DOHH2 (cell line): ENCODE measurements at regions not wholly inside any gene's neighbourhood (a gene's known extent, or its start where the extent isn't known, plus 50 kb on each side); places are given as distances from the start of the nearest gene placed in this dataset.

Experiments used
- H3F3A ChIP-seq: fragments of 200-600 bp; sonication (generic), shearing (Covaris generic); 2 replicates; pipeline ENCODE4 v1.6.0; 2016; ENCODE audit warnings: antibody characterized with exemption, mild to moderate bottlenecking; ENCODE audit not compliant: control insufficient read depth, insufficient read depth
- H3K27ac ChIP-seq: fragments of 200-600 bp; sonication (generic); 2 replicates; pipeline ENCODE4 v1.5.1; 2014; ENCODE audit warnings: low read depth, mild to moderate bottlenecking, low read length, moderate library complexity
- H3K27me3 ChIP-seq: fragments of 200-600 bp; sonication (generic); 2 replicates; pipeline ENCODE4 v1.6.1; 2014; ENCODE audit warnings: mild to moderate bottlenecking, low read length, mixed read lengths; ENCODE audit not compliant: control insufficient read depth
- H3K36me3 ChIP-seq: fragments of 200-600 bp; sonication (generic); 2 replicates; pipeline ENCODE4 v1.6.1; 2014; ENCODE audit warnings: mild to moderate bottlenecking, low read length, moderate library complexity, mixed read lengths; ENCODE audit not compliant: control insufficient read depth
- H3K4me1 ChIP-seq: fragments of 200-600 bp; sonication (generic); 2 replicates; pipeline ENCODE4 v1.6.1; 2014; ENCODE audit warnings: mild to moderate bottlenecking, low read length, mixed read lengths; ENCODE audit not compliant: control insufficient read depth
- H3K4me2 ChIP-seq: fragments of 200-600 bp; sonication (generic); 2 replicates; pipeline ENCODE4 v1.6.0; 2014; ENCODE audit warnings: mild to moderate bottlenecking, low read length, moderate library complexity
- H3K4me3 ChIP-seq: fragments of 200-600 bp; sonication (generic); 2 replicates; pipeline ENCODE4 v1.5.1; 2014; ENCODE audit warnings: mild to moderate bottlenecking, low read length, mixed read lengths
- H3K79me2 ChIP-seq: fragments of 200-600 bp; sonication (generic); 2 replicates; pipeline ENCODE4 v1.6.1; 2014; ENCODE audit warnings: mild to moderate bottlenecking, low read length, mixed read lengths; ENCODE audit not compliant: control insufficient read depth
- H3K9me2 ChIP-seq: fragments of 200-600 bp; sonication (generic); replicated peaks from 2 replicates; pipeline ENCODE4 v1.6.1; 2014; ENCODE audit warnings: mild to moderate bottlenecking, low read length, mixed read lengths; ENCODE audit not compliant: control insufficient read depth
- H3K9me3 ChIP-seq: fragments of 200-600 bp; sonication (generic); 2 replicates; pipeline ENCODE4 v1.6.1; 2014; ENCODE audit warnings: antibody characterized with exemption, low read length, mixed read lengths; ENCODE audit not compliant: control insufficient read depth, insufficient read depth
- H4K20me1 ChIP-seq: fragments of 200-600 bp; sonication (generic); 2 replicates; pipeline ENCODE4 v1.6.0; 2014; ENCODE audit warnings: low read depth, mild to moderate bottlenecking, antibody characterized with exemption, low read length, moderate library complexity; ENCODE audit not compliant: control insufficient read depth, insufficient read depth
- EZH2phosphoT487 ChIP-seq: fragments of 200-600 bp; sonication (generic); IDR thresholded peaks from 2 replicates; pipeline ENCODE4 v1.6.1; 2017; ENCODE audit warnings: borderline replicate concordance, mild to moderate bottlenecking, antibody characterized with exemption, low read length, moderate library complexity, mixed read lengths
- TF ChIP-seq, protein P1 (sequence below): fragments of 200-600 bp; sonication (generic); IDR thresholded peaks from one replicate; pipeline ENCODE4 v1.5.1; 2014; ENCODE audit warnings: antibody characterized with exemption, mild to moderate bottlenecking, low read depth, low read length; ENCODE audit not compliant: poor library complexity, severe bottlenecking

DNA sequence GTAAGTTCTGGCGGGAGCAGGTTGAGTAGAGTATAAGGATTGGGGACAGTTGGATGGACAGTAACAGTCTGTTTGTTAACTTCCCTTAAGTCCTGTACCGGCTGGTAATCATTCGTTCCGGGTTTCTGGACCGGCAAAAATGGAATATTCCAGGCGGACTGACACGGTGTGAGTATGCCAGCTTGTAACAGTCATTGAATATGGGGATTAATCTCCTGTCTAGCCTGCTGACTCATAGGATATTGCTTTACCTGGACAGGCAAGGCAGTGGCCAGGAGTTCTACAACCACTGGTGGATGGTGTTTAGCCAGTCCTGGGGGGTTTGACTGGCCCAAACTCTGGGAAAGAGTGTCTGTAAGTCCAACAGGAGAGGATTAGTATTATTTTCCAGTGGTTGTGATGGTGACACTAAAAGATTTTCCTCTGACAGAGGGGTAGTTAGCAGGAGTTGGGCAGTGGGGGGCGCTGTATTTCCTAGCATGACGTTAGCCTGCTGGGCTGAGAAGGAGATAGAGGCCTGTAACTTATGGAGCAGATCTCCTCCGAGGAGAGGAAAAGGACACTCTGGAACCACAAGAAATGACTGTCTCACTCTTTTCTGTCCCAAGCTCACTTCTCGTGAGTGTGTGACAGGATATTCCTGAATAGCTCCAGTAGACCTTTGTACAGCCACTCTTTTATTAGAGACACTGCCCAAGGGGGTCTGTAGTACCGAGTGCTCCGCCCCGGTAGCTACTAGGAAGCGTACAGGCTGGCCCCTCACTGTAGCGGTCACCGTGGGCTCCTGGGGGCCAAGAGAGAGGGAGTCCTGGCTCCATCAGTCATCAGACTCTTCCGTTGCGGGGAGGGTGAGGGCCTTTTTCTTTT, 152.2 kb downstream of the TRIM27 start:
- TF ChIP-seq EZH2phosphoT487 = no peak
- TF ChIP-seq, protein P1, sequence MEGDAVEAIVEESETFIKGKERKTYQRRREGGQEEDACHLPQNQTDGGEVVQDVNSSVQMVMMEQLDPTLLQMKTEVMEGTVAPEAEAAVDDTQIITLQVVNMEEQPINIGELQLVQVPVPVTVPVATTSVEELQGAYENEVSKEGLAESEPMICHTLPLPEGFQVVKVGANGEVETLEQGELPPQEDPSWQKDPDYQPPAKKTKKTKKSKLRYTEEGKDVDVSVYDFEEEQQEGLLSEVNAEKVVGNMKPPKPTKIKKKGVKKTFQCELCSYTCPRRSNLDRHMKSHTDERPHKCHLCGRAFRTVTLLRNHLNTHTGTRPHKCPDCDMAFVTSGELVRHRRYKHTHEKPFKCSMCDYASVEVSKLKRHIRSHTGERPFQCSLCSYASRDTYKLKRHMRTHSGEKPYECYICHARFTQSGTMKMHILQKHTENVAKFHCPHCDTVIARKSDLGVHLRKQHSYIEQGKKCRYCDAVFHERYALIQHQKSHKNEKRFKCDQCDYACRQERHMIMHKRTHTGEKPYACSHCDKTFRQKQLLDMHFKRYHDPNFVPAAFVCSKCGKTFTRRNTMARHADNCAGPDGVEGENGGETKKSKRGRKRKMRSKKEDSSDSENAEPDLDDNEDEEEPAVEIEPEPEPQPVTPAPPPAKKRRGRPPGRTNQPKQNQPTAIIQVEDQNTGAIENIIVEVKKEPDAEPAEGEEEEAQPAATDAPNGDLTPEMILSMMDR = peak; percentile 66
- Histone ChIP-seq H3K36me3 (no peaks in the 10 kb centered on the region), H3K27me3 (peaks cover 17% of the 10 kb centered on the region; the same call in 1 of the 2 replicates), H3F3A (no peaks in the 10 kb centered on the region), H3K4me2 (peak overlapping the region; percentile 10; the same call in 1 of the 2 replicates), H3K4me1 (peaks cover 14% of the 10 kb centered on the region), H3K9me2 (no peaks in the 10 kb centered on the region), H3K4me3 (no peak overlapping the region), H4K20me1 (no peaks in the 10 kb centered on the region), H3K9me3 (no peaks in the 10 kb centered on the region), H3K27ac (no peak overlapping the region), H3K79me2 (no peaks in the 10 kb centered on the region)

DNA sequence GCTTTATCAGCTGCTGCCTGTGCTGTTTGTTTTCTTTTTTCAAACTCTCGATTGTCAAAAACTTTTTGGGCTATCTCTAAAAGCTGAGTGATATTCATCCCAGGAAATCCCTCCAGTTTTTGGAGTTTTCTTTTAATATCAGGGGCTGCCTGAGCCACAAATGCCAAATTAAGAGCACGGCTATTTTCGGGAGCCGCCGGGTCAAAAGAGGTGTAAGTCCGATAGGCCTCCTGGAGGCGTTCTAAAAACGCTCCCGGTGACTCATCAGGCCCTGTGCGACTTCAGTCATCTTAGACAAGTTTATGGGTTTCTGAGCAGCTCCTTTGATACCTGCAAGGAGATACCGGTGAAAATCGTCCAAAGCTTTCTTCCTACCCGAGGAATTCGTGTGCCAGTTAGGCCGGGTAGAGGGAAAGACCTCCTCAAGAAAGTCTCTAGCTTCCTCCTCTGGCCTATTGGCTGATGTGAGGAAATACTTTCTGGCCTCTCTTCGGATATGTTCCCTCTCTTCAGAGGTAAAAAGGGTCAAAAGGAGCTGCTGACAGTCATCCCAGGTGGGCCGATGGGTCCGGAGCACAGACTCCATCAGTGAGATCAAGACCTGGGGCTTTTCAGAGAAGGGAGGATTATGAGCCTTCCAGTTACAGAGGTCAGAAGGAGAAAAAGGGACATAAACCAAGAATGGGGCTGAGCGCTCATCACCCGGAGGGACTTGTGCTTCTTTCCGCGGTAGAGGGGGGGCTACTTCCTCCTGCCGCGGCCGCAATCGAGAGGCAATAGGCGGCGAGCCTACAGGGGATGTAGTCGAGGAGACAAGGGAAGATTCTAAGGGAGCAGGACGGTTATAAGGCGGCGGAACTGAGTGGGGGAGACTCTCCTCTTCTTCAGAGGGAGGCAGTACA, 151.1 kb downstream of the TRIM27 start:
- Histone ChIP-seq H3K9me2 (no peaks in the 10 kb centered on the region), H4K20me1 (no peaks in the 10 kb centered on the region), H3K79me2 (no peaks in the 10 kb centered on the region), H3K4me1 (peaks cover 22% of the 10 kb centered on the region), H3F3A (no peaks in the 10 kb centered on the region), H3K27me3 (peaks cover 9% of the 10 kb centered on the region; the same call in 1 of the 2 replicates), H3K4me2 (no peak overlapping the region), H3K9me3 (no peaks in the 10 kb centered on the region), H3K36me3 (no peaks in the 10 kb centered on the region), H3K27ac (no peak overlapping the region), H3K4me3 (no peak overlapping the region)
- no peak for TF ChIP-seq EZH2phosphoT487
- TF ChIP-seq, protein P1 = no peak

DNA sequence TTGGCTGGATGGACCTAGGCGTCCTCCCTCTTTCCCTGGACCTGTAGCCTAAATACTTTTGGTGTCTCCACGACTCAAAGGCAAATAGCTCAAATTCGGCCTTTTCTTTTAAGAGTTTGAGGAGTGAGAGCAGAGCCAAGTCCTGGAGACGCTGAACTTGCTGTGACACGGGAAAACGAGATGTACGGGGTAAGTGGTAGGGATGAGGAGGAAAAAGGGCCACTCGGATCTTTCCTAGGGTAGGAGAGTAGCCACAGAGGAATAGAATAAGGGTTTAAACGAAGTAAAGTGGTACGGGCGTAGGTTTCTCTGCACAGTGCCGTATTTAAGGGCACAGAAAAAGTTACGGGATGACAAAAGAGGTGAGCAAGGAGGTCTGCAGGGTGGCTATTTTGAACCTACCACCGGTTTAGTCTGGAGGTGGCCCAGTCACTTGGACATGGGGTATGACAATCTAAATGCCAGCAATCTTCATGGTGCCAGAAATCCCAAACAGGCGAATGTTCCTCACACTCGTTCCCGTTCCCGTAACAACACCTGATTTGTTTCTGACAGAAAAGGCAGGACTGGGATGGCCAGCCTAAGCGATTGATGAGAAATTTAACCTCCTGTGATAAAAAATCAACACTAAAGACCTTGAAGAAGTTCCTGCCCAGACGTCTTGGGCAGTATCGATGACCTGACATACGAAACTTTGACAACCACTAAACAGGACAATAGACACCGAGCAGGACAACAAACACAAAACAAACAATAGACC, 149.3 kb downstream of the TRIM27 start:
- TF ChIP-seq EZH2phosphoT487 = no peak
- TF ChIP-seq, protein P1 = no peak
- no peaks in the 10 kb centered on the region for H3K9me2 ChIP-seq
- H3K36me3 ChIP-seq = no peaks in the 10 kb centered on the region
- no peaks in the 10 kb centered on the region for H3K79me2 ChIP-seq
- H3F3A ChIP-seq = no peaks in the 10 kb centered on the region
- no peak overlapping the region for H3K4me3 ChIP-seq
- H3K9me3 ChIP-seq = no peaks in the 10 kb centered on the region
- H3K4me1 ChIP-seq = peaks cover 35% of the 10 kb centered on the region
- H3K27ac ChIP-seq = no peak overlapping the region
- no peaks in the 10 kb centered on the region; the same call in 1 of the 2 replicates for H3K27me3 ChIP-seq
- no peaks in the 10 kb centered on the region for H4K20me1 ChIP-seq
- no peak overlapping the region for H3K4me2 ChIP-seq
